Astrocyte (in vitro differentiated cells and primary cell): ENCODE measurements at regions not wholly inside any gene's neighbourhood (a gene's known extent, or its start where the extent isn't known, plus 50 kb on each side); places are given as distances from the start of the nearest gene placed in this dataset.

ENCODE experiments used
- DNase-seq: peaks from one replicate; pipeline ENCODE4 v3.0.0-alpha.2; 2010; ENCODE audit warnings: low read depth
- FAIRE-seq: peaks from 2 replicates; lab custom pipeline; 2011; peaks lifted over from hg19 to GRCh38; lab: Jason Lieb, UNC
- H2AFZ ChIP-seq: 2 replicates; pipeline ENCODE4 v1.6.0; 2012; ENCODE audit warnings: low read depth, low read length, inconsistent platforms
- H3K27ac ChIP-seq: 2 replicates; pipeline ENCODE4 v1.5.1; 2011; ENCODE audit warnings: low read depth, low read length, inconsistent platforms
- H3K27me3 ChIP-seq: 2 replicates; pipeline ENCODE4 v1.6.0; 2011; ENCODE audit warnings: low read length, inconsistent platforms; ENCODE audit not compliant: insufficient read depth
- H3K36me3 ChIP-seq: 2 replicates; pipeline ENCODE4 v1.5.1; 2011; ENCODE audit warnings: low read length, inconsistent platforms; ENCODE audit not compliant: insufficient read depth
- H3K4me1 ChIP-seq: 2 replicates; pipeline ENCODE4 v1.5.1; 2011; ENCODE audit warnings: low read length, inconsistent platforms; ENCODE audit not compliant: insufficient read depth
- H3K4me2 ChIP-seq: 2 replicates; pipeline ENCODE4 v1.6.0; 2012; ENCODE audit warnings: low read length, inconsistent platforms
- H3K4me3 ChIP-seq: 2 replicates; pipeline ENCODE4 v1.5.1; 2011; ENCODE audit warnings: low read depth, mild to moderate bottlenecking, low read length, inconsistent platforms; ENCODE audit not compliant: insufficient read depth
- H3K79me2 ChIP-seq: 2 replicates; pipeline ENCODE4 v1.6.0; 2012; ENCODE audit warnings: mild to moderate bottlenecking, low read length, inconsistent platforms; ENCODE audit not compliant: insufficient read depth
- H3K9ac ChIP-seq: 2 replicates; pipeline ENCODE4 v1.6.0; 2012; ENCODE audit warnings: mild to moderate bottlenecking, low read length, inconsistent platforms
- H3K9me3 ChIP-seq: 2 replicates; pipeline ENCODE4 v1.5.1; 2012; ENCODE audit warnings: low read depth, mild to moderate bottlenecking, low read length, inconsistent platforms; ENCODE audit not compliant: insufficient read depth
- H4K20me1 ChIP-seq: 2 replicates; pipeline ENCODE4 v1.6.0; 2012; ENCODE audit warnings: low read length, inconsistent platforms; ENCODE audit not compliant: insufficient read depth
- H3K27ac Mint-ChIP-seq: one replicate; pipeline ENCODE4 v1.8.0; 2021; ENCODE audit warnings: mild to moderate bottlenecking, mixed read lengths; ENCODE audit not compliant: unreplicated experiment
- H3K27me3 Mint-ChIP-seq: one replicate; pipeline ENCODE4 v1.8.0; 2021; ENCODE audit warnings: low read depth, mixed read lengths; ENCODE audit not compliant: unreplicated experiment
- H3K36me3 Mint-ChIP-seq: one replicate; pipeline ENCODE4 v1.8.0; 2021; ENCODE audit warnings: low read depth, mixed read lengths; ENCODE audit not compliant: unreplicated experiment
- H3K4me1 Mint-ChIP-seq: one replicate; pipeline ENCODE4 v1.8.0; 2021; ENCODE audit warnings: low read depth, mixed read lengths; ENCODE audit not compliant: unreplicated experiment
- H3K4me3 Mint-ChIP-seq: one replicate; pipeline ENCODE4 v1.8.0; 2021; ENCODE audit warnings: mild to moderate bottlenecking, moderate library complexity, mixed read lengths; ENCODE audit not compliant: unreplicated experiment
- H3K9me3 Mint-ChIP-seq: one replicate; pipeline ENCODE4 v1.8.0; 2021; ENCODE audit warnings: mild to moderate bottlenecking, mixed read lengths; ENCODE audit not compliant: unreplicated experiment
- CTCF ChIP-seq: IDR thresholded peaks from 2 replicates; pipeline ENCODE4 v1.5.1; 2011; ENCODE audit warnings: low read depth, mild to moderate bottlenecking, inconsistent platforms, low read length, moderate library complexity; ENCODE audit not compliant: insufficient read depth
- EZH2 ChIP-seq: IDR thresholded peaks from 2 replicates; pipeline ENCODE4 v1.6.1; 2012; ENCODE audit warnings: mild to moderate bottlenecking, low read length, inconsistent platforms; ENCODE audit not compliant: insufficient read depth

- Histone ChIP-seq H3K4me3 (no peak overlapping the region), H3K9me3 (no peaks in the 10 kb centered on the region), H3K27me3 (no peaks in the 10 kb centered on the region), H4K20me1 (no peaks in the 10 kb centered on the region), H3K79me2 (no peaks in the 10 kb centered on the region), H3K9ac (no peak overlapping the region), H3K4me2 (no peak overlapping the region), H3K36me3 (no peaks in the 10 kb centered on the region), H3K27ac (no peak overlapping the region), H3K4me1 (no peaks in the 10 kb centered on the region), H2AFZ (no peak overlapping the region)
- Mint-ChIP-seq H3K36me3 (no peaks in the 10 kb centered on the region), H3K4me1 (peaks cover 14% of the 10 kb centered on the region), H3K27ac (no peak overlapping the region), H3K4me3 (no peak overlapping the region), H3K9me3 (no peaks in the 10 kb centered on the region), H3K27me3 (no peaks in the 10 kb centered on the region)
- TF ChIP-seq CTCF = no peak
- no peak for TF ChIP-seq EZH2
- DNase-seq (no peak), FAIRE-seq (no peak)
Observed at GRCh38 chr6:103982574-103982973, 877.1 kb downstream of the HACE1 start.

- H3K9me3 ChIP-seq = no peaks in the 10 kb centered on the region
- H3K4me1 ChIP-seq = no peaks in the 10 kb centered on the region
- H3K9ac ChIP-seq = no peak overlapping the region
- Mint-ChIP-seq H3K4me1 (peaks cover 14% of the 10 kb centered on the region), H3K27ac (no peak overlapping the region), H3K36me3 (no peaks in the 10 kb centered on the region), H3K27me3 (no peaks in the 10 kb centered on the region), H3K4me3 (no peak overlapping the region), H3K9me3 (no peaks in the 10 kb centered on the region)
- H4K20me1 ChIP-seq = no peaks in the 10 kb centered on the region
- no peaks in the 10 kb centered on the region for H3K36me3 ChIP-seq
- no peak overlapping the region for H3K4me3 ChIP-seq
- no peak overlapping the region for H3K4me2 ChIP-seq
- no peak overlapping the region for H3K27ac ChIP-seq
- TF ChIP-seq CTCF = no peak
- TF ChIP-seq EZH2 = no peak
- no peak for DNase-seq
- no peaks in the 10 kb centered on the region for H3K27me3 ChIP-seq
- no peak overlapping the region for H2AFZ ChIP-seq
- FAIRE-seq = no peak
- H3K79me2 ChIP-seq = no peaks in the 10 kb centered on the region
Observed at GRCh38 chr6:103979308-103979707, 880.4 kb downstream of the HACE1 start.

GRCh38 chr6:103937389-103937788 lies 922.3 kb downstream of the HACE1 start:
- H3K36me3 Mint-ChIP-seq = no peaks in the 10 kb centered on the region
- no peaks in the 10 kb centered on the region for H3K9me3 Mint-ChIP-seq
- Histone ChIP-seq H3K4me2 (no peak overlapping the region), H3K4me3 (no peak overlapping the region), H3K9me3 (no peaks in the 10 kb centered on the region), H3K36me3 (no peaks in the 10 kb centered on the region), H3K9ac (no peak overlapping the region), H4K20me1 (no peaks in the 10 kb centered on the region), H3K4me1 (no peaks in the 10 kb centered on the region), H3K79me2 (no peaks in the 10 kb centered on the region), H3K27me3 (no peaks in the 10 kb centered on the region), H2AFZ (no peak overlapping the region), H3K27ac (no peak overlapping the region)
- H3K4me3 Mint-ChIP-seq = no peak overlapping the region
- H3K4me1 Mint-ChIP-seq = no peaks in the 10 kb centered on the region
- no peak overlapping the region for H3K27ac Mint-ChIP-seq
- DNase-seq = no peak
- FAIRE-seq = no peak
- no peaks in the 10 kb centered on the region for H3K27me3 Mint-ChIP-seq
- TF ChIP-seq CTCF (no peak), EZH2 (no peak)
